CD14-positive monocyte (primary cell): ENCODE measurements at regions not wholly inside any gene's neighbourhood (a gene's known extent, or its start where the extent isn't known, plus 50 kb on each side); places are given as distances from the start of the nearest gene placed in this dataset.

ENCODE experiments used
- DNase-seq, 3 donors: peaks; one replicate each; pipeline ENCODE4 v3.0.0-alpha.2; 2011 to 2022
- H2AFZ ChIP-seq: 2 replicates; pipeline ENCODE4 v1.6.0; 2012; ENCODE audit warnings: mild to moderate bottlenecking, low read depth, low read length, inconsistent platforms; ENCODE audit not compliant: insufficient read depth, poor library complexity, severe bottlenecking
- H3K27ac ChIP-seq, 2 donors: 1 replicate in 1 of 2; 2 replicates in 1 of 2; pipeline ENCODE4 v1.5.1; 2012 to 2013; ENCODE audit warnings: low read length in 2 of 2, control low read depth in 1 of 2, inconsistent platforms in 1 of 2, low read depth in 1 of 2, mild to moderate bottlenecking in 1 of 2
- H3K27me3 ChIP-seq, 2 donors: one replicate each; pipeline versions ENCODE4 v1.6.0 to v1.6.1; 2011 to 2013; ENCODE audit warnings: low read length in 2 of 2; ENCODE audit not compliant: control insufficient read depth in 2 of 2, insufficient read depth in 2 of 2
- H3K36me3 ChIP-seq, 2 donors: replicated peaks in 1 of 2; 1 replicate in 1 of 2; 2 replicates in 1 of 2; pipeline versions ENCODE4 v1.5.1 to v1.6.1; 2012 to 2013; ENCODE audit warnings: low read length in 2 of 2, control low read depth in 1 of 2, inconsistent platforms in 1 of 2, mild to moderate bottlenecking in 1 of 2; ENCODE audit not compliant: insufficient read depth in 2 of 2, control insufficient read depth in 1 of 2
- H3K4me1 ChIP-seq, 2 donors: 1 replicate in 1 of 2; 2 replicates in 1 of 2; pipeline versions ENCODE4 v1.5.1 to v1.6.1; 2012 to 2013; ENCODE audit warnings: low read length in 2 of 2, control low read depth in 1 of 2, inconsistent platforms in 1 of 2, mild to moderate bottlenecking in 1 of 2, moderate library complexity in 1 of 2; ENCODE audit not compliant: insufficient read depth in 2 of 2, control insufficient read depth in 1 of 2
- H3K4me2 ChIP-seq: replicated peaks from 2 replicates; pipeline ENCODE3; 2012; ENCODE audit warnings: low read length, moderate library complexity, mild to moderate bottlenecking; ENCODE audit not compliant: poor library complexity, severe bottlenecking; ENCODE audit errors: extremely low read depth
- H3K4me3 ChIP-seq, 3 experiments: fragments of 200-600 bp in 1 of 3; sonication (generic) in 1 of 3; replicated peaks in 1 of 3; 1 replicate in 2 of 3; 2 replicates in 1 of 3; pipeline ENCODE4 v1.5.1; 2011 to 2013; ENCODE audit warnings: low read length in 3 of 3, mild to moderate bottlenecking in 3 of 3, control low read depth in 2 of 3, low read depth in 2 of 3, inconsistent platforms in 1 of 3, moderate library complexity in 1 of 3
- H3K79me2 ChIP-seq: 2 replicates; pipeline ENCODE4 v1.6.0; 2012; ENCODE audit warnings: mild to moderate bottlenecking, control low read depth, inconsistent platforms, low read length, moderate library complexity; ENCODE audit not compliant: insufficient read depth
- H3K9ac ChIP-seq: 2 replicates; pipeline ENCODE4 v1.6.0; 2017; ENCODE audit warnings: low read length, mild to moderate bottlenecking; ENCODE audit not compliant: insufficient read depth, poor library complexity, severe bottlenecking
- H3K9me3 ChIP-seq, 2 donors: replicated peaks in 1 of 2; 1 replicate in 1 of 2; 2 replicates in 1 of 2; pipeline versions ENCODE4 v1.5.1 to v1.6.1; 2012 to 2013; ENCODE audit warnings: low read length in 2 of 2, control low read depth in 1 of 2; ENCODE audit not compliant: control insufficient read depth in 1 of 2, insufficient read depth in 1 of 2
- H4K20me1 ChIP-seq: 2 replicates; pipeline ENCODE4 v1.6.0; 2012; ENCODE audit warnings: mild to moderate bottlenecking, low read length, control low read depth, moderate library complexity; ENCODE audit not compliant: insufficient read depth
- H3K27ac Mint-ChIP-seq, 7 donors: one replicate each; pipeline ENCODE4 v1.8.0; 2020; ENCODE audit warnings: mild to moderate bottlenecking in 7 of 7, mixed read lengths in 7 of 7, moderate library complexity in 6 of 7, inconsistent platforms in 2 of 7
- H3K27me3 Mint-ChIP-seq, 3 donors: one replicate each; pipeline ENCODE4 v1.8.0; 2021 to 2022; ENCODE audit warnings: low read depth in 3 of 3, mild to moderate bottlenecking in 3 of 3, mixed read lengths in 3 of 3, moderate library complexity in 3 of 3, inconsistent platforms in 1 of 3
- H3K36me3 Mint-ChIP-seq, 2 donors: one replicate each; pipeline ENCODE4 v1.8.0; 2020; ENCODE audit warnings: mixed read lengths in 2 of 2, inconsistent platforms in 1 of 2, mild to moderate bottlenecking in 1 of 2
- H3K4me1 Mint-ChIP-seq: one replicate; pipeline ENCODE4 v1.8.0; 2020; ENCODE audit warnings: mild to moderate bottlenecking, mixed read lengths
- H3K4me3 Mint-ChIP-seq, 2 donors: one replicate each; pipeline ENCODE4 v1.8.0; 2020; ENCODE audit warnings: mild to moderate bottlenecking in 2 of 2, mixed read lengths in 2 of 2, moderate library complexity in 1 of 2
- H3K9me3 Mint-ChIP-seq, 7 donors: one replicate each; pipeline ENCODE4 v1.8.0; 2020 to 2022; ENCODE audit warnings: mixed read lengths in 7 of 7, mild to moderate bottlenecking in 6 of 7, moderate library complexity in 6 of 7, inconsistent platforms in 2 of 7
- WGBS: methylation state at CpG from one replicate; pipeline ENCODE4 v1.1.5; 2013; ENCODE audit warnings: missing lambda C conversion rate; ENCODE audit not compliant: insufficient coverage; 5-methylcytosine and 5-hydroxymethylcytosine counted together
- intact Hi-C, 2 donors: fragments of 100-400 bp; cut with micrococcal nuclease; formaldehyde crosslinking; loops; one replicate each; pipeline versions ENCODE4 v1.15.0 to v1.15.1; 2023
- TF ChIP-seq, protein P1 (sequence below): fragments of 200-600 bp; IDR thresholded peaks from one replicate; pipeline ENCODE4 v1.8.0; 2022; ENCODE audit warnings: antibody characterized with exemption, mild to moderate bottlenecking

DNA sequence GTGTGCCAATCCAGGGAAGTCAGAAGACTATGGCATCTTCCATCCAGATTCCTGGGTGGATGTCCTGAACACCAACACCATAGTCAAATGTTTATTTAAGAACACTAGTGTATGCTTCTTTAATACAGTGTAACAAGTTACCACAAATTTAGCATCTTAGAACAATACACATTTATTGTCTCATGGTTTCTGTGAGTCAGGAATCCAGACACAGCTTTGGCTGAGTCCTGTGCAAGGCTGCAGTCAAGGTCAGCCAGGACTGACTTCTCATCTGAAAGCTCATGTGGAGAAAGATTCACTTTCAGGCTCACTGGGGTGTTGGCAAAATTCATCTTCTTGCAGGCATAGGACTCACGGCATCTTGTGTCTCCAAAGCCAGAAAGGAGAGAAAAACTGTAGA is 143.4 kb downstream of the ANXA2 start:
- no peak for DNase-seq
- no peaks in the 10 kb centered on the region for H3K36me3 ChIP-seq
- Mint-ChIP-seq H3K4me1 (peaks cover 8% of the 10 kb centered on the region), H3K27ac (peak overlapping the region in 3 of 7 donors; percentile 47 to 72 (median 50)), H3K9me3 (no peaks in the 10 kb centered on the region), H3K27me3 (peaks cover 0 to 6% (median 0%) of the 10 kb centered on the region in 3 donors), H3K36me3 (no peaks in the 10 kb centered on the region), H3K4me3 (no peak overlapping the region)
- H3K79me2 ChIP-seq: no peaks in the 10 kb centered on the region
- H3K9me3 ChIP-seq: no peaks in the 10 kb centered on the region
- TF ChIP-seq, protein P1, sequence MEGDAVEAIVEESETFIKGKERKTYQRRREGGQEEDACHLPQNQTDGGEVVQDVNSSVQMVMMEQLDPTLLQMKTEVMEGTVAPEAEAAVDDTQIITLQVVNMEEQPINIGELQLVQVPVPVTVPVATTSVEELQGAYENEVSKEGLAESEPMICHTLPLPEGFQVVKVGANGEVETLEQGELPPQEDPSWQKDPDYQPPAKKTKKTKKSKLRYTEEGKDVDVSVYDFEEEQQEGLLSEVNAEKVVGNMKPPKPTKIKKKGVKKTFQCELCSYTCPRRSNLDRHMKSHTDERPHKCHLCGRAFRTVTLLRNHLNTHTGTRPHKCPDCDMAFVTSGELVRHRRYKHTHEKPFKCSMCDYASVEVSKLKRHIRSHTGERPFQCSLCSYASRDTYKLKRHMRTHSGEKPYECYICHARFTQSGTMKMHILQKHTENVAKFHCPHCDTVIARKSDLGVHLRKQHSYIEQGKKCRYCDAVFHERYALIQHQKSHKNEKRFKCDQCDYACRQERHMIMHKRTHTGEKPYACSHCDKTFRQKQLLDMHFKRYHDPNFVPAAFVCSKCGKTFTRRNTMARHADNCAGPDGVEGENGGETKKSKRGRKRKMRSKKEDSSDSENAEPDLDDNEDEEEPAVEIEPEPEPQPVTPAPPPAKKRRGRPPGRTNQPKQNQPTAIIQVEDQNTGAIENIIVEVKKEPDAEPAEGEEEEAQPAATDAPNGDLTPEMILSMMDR: no peak
- H3K9ac ChIP-seq: no peak overlapping the region
- no peak overlapping the region for H3K27ac ChIP-seq
- intact Hi-C loops: no loop called here
- H3K27me3 ChIP-seq: no peaks in the 10 kb centered on the region
- no peaks in the 10 kb centered on the region for H4K20me1 ChIP-seq
- 100% methylated on average over 1 of the region's 1 CpG for WGBS
- H3K4me3 ChIP-seq: no peak overlapping the region
- no peak overlapping the region for H2AFZ ChIP-seq
- no peak overlapping the region for H3K4me2 ChIP-seq
- peaks cover 4 to 5% of the 10 kb centered on the region in 2 donors for H3K4me1 ChIP-seq

DNA sequence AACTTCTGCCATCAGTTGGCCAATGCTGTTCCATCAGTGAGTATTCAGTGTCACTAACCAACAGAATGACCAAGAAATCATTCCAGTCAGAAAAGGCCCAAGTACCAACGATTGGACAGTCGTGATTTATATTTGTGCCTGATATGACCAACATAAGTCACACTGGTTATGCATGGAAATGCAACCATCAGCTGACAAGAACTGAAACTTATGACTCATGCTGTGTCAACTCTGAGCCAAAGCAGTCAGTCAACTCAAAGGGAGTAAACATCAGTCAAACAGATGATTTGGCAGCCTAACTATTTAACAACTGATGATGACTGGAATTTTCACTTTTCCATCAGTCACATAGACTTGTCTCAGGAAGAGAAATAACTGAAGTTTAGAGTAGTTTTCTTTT is 142.4 kb downstream of the ANXA2 start:
- Histone ChIP-seq H3K79me2 (no peaks in the 10 kb centered on the region), H2AFZ (no peak overlapping the region), H3K4me3 (no peak overlapping the region), H4K20me1 (no peaks in the 10 kb centered on the region), H3K4me1 (peaks cover 4 to 5% of the 10 kb centered on the region in 2 donors), H3K27ac (no peak overlapping the region), H3K9me3 (no peaks in the 10 kb centered on the region), H3K27me3 (no peaks in the 10 kb centered on the region), H3K4me2 (no peak overlapping the region), H3K36me3 (no peaks in the 10 kb centered on the region), H3K9ac (no peak overlapping the region)
- TF ChIP-seq, protein P1: no peak
- Mint-ChIP-seq H3K36me3 (no peaks in the 10 kb centered on the region), H3K27ac (peak overlapping the region in 1 of 7 donors; percentile 60), H3K4me1 (peaks cover 8% of the 10 kb centered on the region), H3K9me3 (no peaks in the 10 kb centered on the region), H3K27me3 (peaks cover 0 to 6% (median 0%) of the 10 kb centered on the region in 3 donors), H3K4me3 (no peak overlapping the region)
- WGBS: 7% methylated on average over 2 of the region's 2 CpGs
- peak; percentile 56 to 89 (median 62) for DNase-seq
- intact Hi-C loops: no loop called here
